ENCODE measurements at regions not wholly inside any gene's neighbourhood (a gene's known extent, or its start where the extent isn't known, plus 50 kb on each side); places are given as distances from the start of the nearest gene placed in this dataset.

DNA sequence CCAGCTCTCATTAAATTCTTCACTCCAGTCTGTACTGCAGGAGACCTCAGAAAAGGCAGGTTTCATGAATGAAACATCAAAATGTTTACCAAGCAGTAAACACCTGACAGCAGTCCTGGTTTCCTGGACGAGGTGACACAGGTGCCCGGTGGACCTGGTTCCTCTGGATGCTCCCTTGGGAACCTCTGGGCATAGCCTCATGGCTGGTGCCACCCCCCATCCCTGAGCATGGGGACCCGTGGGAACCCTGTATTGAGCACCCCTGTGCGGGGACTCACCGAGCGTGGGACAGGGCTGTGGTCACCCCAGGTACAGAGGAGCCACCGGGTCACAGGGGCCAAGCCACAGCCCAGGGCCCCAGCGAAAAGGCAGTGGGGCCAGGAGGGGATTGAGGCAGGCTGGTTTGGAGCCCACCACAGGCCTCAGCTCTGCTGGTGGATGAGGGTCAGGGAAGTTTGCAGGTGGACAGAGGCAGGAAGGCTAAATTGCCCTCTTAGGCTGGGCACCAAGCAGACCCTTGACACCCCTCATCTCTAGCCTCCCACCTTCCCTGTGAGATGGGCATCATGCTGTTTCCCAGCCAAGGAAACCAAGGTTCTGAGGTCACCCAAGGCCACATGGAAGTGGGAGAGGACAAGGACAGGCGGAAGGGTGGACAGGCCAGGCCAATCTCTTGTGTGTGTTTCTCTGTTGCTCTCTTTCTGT, 158.4 kb downstream of the PTPRU start:
- TF ChIP-seq, protein P1, sequence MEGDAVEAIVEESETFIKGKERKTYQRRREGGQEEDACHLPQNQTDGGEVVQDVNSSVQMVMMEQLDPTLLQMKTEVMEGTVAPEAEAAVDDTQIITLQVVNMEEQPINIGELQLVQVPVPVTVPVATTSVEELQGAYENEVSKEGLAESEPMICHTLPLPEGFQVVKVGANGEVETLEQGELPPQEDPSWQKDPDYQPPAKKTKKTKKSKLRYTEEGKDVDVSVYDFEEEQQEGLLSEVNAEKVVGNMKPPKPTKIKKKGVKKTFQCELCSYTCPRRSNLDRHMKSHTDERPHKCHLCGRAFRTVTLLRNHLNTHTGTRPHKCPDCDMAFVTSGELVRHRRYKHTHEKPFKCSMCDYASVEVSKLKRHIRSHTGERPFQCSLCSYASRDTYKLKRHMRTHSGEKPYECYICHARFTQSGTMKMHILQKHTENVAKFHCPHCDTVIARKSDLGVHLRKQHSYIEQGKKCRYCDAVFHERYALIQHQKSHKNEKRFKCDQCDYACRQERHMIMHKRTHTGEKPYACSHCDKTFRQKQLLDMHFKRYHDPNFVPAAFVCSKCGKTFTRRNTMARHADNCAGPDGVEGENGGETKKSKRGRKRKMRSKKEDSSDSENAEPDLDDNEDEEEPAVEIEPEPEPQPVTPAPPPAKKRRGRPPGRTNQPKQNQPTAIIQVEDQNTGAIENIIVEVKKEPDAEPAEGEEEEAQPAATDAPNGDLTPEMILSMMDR (IDR thresholded peaks at IDR 0.05; ENCODE audit: unreplicated experiment), result no peak
- peaks cover 2% of the 10 kb centered on the region for H3K27me3 Mint-ChIP-seq
- no peaks in the 10 kb centered on the region for H3K36me3 Mint-ChIP-seq (ENCODE audit: insufficient read depth)
- peaks cover 5% of the 10 kb centered on the region for H3K4me1 Mint-ChIP-seq (ENCODE audit: low read depth)
- H3K9me3 Mint-ChIP-seq (ENCODE audit: low read depth), result no peaks in the 10 kb centered on the region
- no peak overlapping the region for H3K27ac Mint-ChIP-seq
- DNase-seq (ENCODE audit: low spot score, unreplicated experiment), result no peak
- H3K4me3 Mint-ChIP-seq (ENCODE audit: low read depth), result no peak overlapping the region

DNA sequence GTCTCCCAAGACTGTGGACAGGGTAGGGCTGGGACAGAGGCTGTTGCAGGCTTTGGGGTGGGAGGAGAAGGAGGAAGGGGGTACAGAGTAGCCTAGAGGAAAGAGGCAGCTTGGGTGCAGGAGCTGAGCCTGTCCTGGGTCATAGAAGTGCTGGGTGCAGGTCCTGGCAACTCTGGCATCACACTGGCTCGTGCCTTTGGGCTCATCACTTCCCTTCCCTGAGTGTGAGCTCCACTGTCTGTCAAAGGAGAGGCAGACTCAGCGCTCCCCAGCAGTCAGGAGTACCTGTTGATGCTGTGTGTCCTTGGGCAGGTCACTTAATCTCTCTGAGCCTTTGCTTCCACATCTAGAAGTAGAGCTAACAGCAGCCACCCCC, 157.1 kb downstream of the PTPRU start:
- no peak overlapping the region for H3K4me3 Mint-ChIP-seq (ENCODE audit: low read depth)
- H3K27me3 Mint-ChIP-seq, result peaks cover 2% of the 10 kb centered on the region
- peaks cover 5% of the 10 kb centered on the region for H3K4me1 Mint-ChIP-seq (ENCODE audit: low read depth)
- no peaks in the 10 kb centered on the region for H3K9me3 Mint-ChIP-seq (ENCODE audit: low read depth)
- TF ChIP-seq, protein P1 (IDR thresholded peaks at IDR 0.05; ENCODE audit: unreplicated experiment), result no peak
- no peaks in the 10 kb centered on the region for H3K36me3 Mint-ChIP-seq (ENCODE audit: insufficient read depth)
- DNase-seq (ENCODE audit: low spot score, unreplicated experiment), result no peak
- H3K27ac Mint-ChIP-seq, result no peak overlapping the region

DNA sequence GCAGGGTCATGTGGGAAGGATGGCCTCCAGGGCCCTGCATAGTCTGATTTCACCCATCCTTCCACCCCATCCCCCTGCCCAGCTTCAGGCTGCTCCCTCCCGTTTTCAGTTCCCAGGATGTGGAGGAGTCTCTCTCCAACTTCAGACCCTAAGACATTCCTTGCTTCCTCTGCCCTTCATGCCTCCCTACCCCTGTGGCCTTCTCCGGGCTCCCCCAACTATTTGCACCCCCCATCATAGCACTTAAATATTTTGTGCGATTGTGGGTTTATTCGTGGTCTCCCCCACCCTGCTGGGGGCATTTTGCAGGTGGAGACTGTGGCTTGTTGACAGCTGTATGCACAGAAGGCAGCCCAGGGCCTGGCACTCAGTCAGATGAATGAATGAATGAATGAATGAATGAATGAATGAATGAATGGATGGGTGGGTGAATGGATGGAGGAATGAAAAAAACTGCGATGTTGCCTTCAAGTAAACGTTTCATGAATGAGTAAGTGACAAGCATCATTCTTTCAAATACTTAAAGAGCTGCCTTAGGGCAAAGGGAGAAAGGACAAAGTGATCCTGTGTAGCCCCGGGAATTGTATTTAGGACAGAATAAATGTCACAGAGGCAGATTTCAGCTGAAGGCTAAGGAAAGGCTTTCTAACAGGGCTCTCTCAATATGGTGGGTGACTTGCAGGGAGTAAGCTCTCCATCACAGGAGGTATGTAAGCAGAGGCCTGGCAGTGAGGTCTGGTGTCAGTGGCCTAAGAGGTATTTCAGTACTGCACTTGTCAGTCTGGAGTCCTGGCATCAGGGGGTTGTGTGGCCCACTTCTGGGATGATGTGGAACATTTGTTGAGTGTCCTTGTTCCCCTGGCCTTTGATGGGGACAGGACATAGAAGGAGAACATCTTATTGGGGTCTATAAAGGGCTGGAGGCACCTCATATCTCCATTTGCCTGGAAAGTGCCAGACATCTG, 156.4 kb downstream of the PTPRU start:
- H3K27me3 Mint-ChIP-seq, result peaks cover 2% of the 10 kb centered on the region
- H3K4me1 Mint-ChIP-seq (ENCODE audit: low read depth), result peaks cover 5% of the 10 kb centered on the region
- H3K9me3 Mint-ChIP-seq (ENCODE audit: low read depth), result no peaks in the 10 kb centered on the region
- no peaks in the 10 kb centered on the region for H3K36me3 Mint-ChIP-seq (ENCODE audit: insufficient read depth)
- no peak overlapping the region for H3K27ac Mint-ChIP-seq
- DNase-seq (ENCODE audit: low spot score, unreplicated experiment), result no peak
- TF ChIP-seq, protein P1 (IDR thresholded peaks at IDR 0.05; ENCODE audit: unreplicated experiment), result no peak
- H3K4me3 Mint-ChIP-seq (ENCODE audit: low read depth), result no peak overlapping the region

DNA sequence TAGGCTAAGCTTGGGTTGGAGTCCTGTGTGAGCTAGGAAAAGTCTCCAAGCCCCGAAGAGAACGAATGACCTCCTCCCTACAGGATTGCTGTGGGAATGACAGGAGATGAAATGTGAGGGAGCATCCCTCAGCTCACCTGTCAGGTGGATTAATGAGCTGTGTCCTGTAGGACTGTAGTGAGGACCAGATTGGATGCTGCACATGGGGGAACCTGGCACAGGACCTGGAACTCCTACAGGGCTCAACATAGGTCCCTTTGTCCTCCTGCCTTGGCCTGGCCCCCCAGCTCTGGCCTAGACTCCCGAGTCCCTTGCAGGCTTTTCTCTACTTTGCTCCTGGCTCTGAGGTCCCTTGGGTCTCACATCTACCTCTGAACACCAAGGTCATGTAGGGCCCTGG, 155.7 kb downstream of the PTPRU start:
- no peak overlapping the region for H3K27ac Mint-ChIP-seq

DNA sequence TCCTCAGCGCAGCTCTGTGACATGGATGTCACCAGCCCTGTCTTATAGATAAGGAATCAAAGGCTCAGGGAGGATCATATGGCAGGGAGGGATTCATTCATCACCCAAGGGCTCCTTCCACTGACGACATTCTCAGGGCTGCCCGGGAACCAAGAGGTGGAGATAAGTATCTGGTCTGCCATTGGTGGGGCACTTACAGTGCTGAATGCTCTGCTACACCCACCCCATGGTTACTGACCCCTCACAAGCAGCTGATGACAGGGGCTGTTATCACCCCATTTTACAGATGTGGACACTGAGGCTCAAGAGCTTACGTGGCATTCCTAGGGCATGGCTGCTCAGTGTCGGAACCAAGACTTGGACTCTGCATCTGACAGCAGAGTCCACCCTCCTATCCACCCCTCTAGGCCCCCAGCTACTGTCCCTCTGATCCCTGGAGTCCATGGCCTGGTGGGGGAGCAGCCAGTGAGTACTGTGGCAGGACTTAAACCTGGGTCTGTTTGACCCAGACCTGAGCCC, 155.1 kb downstream of the PTPRU start:
- Mint-ChIP-seq H3K36me3 (ENCODE audit: insufficient read depth) (no peaks in the 10 kb centered on the region), H3K4me1 (ENCODE audit: low read depth) (peaks cover 5% of the 10 kb centered on the region), H3K4me3 (ENCODE audit: low read depth) (no peak overlapping the region), H3K27me3 (peaks cover 9% of the 10 kb centered on the region), H3K9me3 (ENCODE audit: low read depth) (no peaks in the 10 kb centered on the region), H3K27ac (no peak overlapping the region)
- TF ChIP-seq, protein P1 (IDR thresholded peaks at IDR 0.05; ENCODE audit: unreplicated experiment), result no peak
- peak; percentile 4 for DNase-seq (ENCODE audit: low spot score, unreplicated experiment)

More for the DNA sequence above, 155.7 kb downstream of the PTPRU start:
- TF ChIP-seq, protein P1 (IDR thresholded peaks at IDR 0.05; ENCODE audit: unreplicated experiment), result no peak
- H3K4me3 Mint-ChIP-seq (ENCODE audit: low read depth), result no peak overlapping the region
- no peaks in the 10 kb centered on the region for H3K36me3 Mint-ChIP-seq (ENCODE audit: insufficient read depth)
- no peaks in the 10 kb centered on the region for H3K9me3 Mint-ChIP-seq (ENCODE audit: low read depth)
- H3K4me1 Mint-ChIP-seq (ENCODE audit: low read depth), result peaks cover 5% of the 10 kb centered on the region
- no peak for DNase-seq (ENCODE audit: low spot score, unreplicated experiment)
- H3K27me3 Mint-ChIP-seq, result peaks cover 7% of the 10 kb centered on the region

Data from progenitor cell of endocrine pancreas (in vitro differentiated cells).